Ishikawa (cell line): ENCODE measurements at regions not wholly inside any gene's neighbourhood (a gene's known extent, or its start where the extent isn't known, plus 50 kb on each side); places are given as distances from the start of the nearest gene placed in this dataset.

ENCODE experiments used
- CEBPB ChIP-seq: IDR thresholded peaks from 2 replicates; pipeline ENCODE4 v1.6.1; 2012
- CREB1 ChIP-seq: IDR thresholded peaks from 2 replicates; pipeline ENCODE4 v1.6.1; 2012; ENCODE audit warnings: low read depth
- EGR1 ChIP-seq: IDR thresholded peaks from 2 replicates; pipeline ENCODE4 v1.6.1; 2012
- EP300 ChIP-seq: IDR thresholded peaks from 2 replicates; pipeline ENCODE4 v1.6.1; 2012; ENCODE audit warnings: borderline replicate concordance
- FOXM1 ChIP-seq: IDR thresholded peaks from 2 replicates; pipeline ENCODE4 v1.6.1; 2012; ENCODE audit warnings: low read depth, borderline replicate concordance
- MAX ChIP-seq: IDR thresholded peaks from 2 replicates; pipeline ENCODE4 v1.6.1; 2012
- NFIC ChIP-seq: IDR thresholded peaks from 2 replicates; pipeline ENCODE4 v1.6.1; 2012
- RAD21 ChIP-seq: IDR thresholded peaks from 2 replicates; pipeline ENCODE4 v1.6.1; 2012; ENCODE audit warnings: low read depth
- TAF1 ChIP-seq: IDR thresholded peaks from 2 replicates; pipeline ENCODE4 v1.6.1; 2012; ENCODE audit warnings: low read depth, mild to moderate bottlenecking
- TCF12 ChIP-seq: IDR thresholded peaks from 2 replicates; pipeline ENCODE4 v1.6.1; 2012; ENCODE audit warnings: low read depth
- TEAD4 ChIP-seq: IDR thresholded peaks from 2 replicates; pipeline ENCODE4 v1.6.1; 2012
- YY1 ChIP-seq: IDR thresholded peaks from 2 replicates; pipeline ENCODE4 v1.6.1; 2012; ENCODE audit warnings: low read depth
- ZBTB7A ChIP-seq: IDR thresholded peaks from 2 replicates; pipeline ENCODE4 v1.6.1; 2012; ENCODE audit warnings: low read depth
- TF ChIP-seq, protein P1 (sequence below): IDR thresholded peaks from 2 replicates; pipeline ENCODE4 v1.6.1; 2012; ENCODE audit warnings: low read depth, mild to moderate bottlenecking
- TF ChIP-seq, protein P2 (sequence below): IDR thresholded peaks from 2 replicates; pipeline ENCODE4 v1.6.1; 2012

DNA sequence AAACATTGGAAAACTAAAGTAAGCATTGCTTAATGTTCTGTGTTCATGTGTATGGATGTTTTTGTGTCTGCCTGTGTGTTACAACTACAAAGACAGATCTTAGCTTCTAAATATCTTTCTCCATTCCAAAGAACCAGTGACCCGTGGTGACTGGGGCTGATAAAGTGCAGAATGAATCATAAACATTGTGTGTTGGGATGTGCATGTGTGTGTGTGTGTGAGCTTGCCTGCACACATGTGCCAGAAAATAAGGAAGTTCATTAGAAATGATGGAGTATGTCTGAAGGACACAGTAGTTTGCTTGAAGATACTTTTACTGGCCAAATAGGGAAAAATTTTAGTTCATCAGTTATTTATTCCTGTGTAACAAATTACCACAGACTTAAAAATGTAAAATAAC lies 756.6 kb upstream of the CELF4 start:
- no peak for TF ChIP-seq NFIC
- no peak for TF ChIP-seq RAD21
- no peak for TF ChIP-seq YY1
- TF ChIP-seq TAF1: no peak
- TF ChIP-seq TEAD4: no peak
- TF ChIP-seq FOXM1: no peak
- TF ChIP-seq, protein P1, sequence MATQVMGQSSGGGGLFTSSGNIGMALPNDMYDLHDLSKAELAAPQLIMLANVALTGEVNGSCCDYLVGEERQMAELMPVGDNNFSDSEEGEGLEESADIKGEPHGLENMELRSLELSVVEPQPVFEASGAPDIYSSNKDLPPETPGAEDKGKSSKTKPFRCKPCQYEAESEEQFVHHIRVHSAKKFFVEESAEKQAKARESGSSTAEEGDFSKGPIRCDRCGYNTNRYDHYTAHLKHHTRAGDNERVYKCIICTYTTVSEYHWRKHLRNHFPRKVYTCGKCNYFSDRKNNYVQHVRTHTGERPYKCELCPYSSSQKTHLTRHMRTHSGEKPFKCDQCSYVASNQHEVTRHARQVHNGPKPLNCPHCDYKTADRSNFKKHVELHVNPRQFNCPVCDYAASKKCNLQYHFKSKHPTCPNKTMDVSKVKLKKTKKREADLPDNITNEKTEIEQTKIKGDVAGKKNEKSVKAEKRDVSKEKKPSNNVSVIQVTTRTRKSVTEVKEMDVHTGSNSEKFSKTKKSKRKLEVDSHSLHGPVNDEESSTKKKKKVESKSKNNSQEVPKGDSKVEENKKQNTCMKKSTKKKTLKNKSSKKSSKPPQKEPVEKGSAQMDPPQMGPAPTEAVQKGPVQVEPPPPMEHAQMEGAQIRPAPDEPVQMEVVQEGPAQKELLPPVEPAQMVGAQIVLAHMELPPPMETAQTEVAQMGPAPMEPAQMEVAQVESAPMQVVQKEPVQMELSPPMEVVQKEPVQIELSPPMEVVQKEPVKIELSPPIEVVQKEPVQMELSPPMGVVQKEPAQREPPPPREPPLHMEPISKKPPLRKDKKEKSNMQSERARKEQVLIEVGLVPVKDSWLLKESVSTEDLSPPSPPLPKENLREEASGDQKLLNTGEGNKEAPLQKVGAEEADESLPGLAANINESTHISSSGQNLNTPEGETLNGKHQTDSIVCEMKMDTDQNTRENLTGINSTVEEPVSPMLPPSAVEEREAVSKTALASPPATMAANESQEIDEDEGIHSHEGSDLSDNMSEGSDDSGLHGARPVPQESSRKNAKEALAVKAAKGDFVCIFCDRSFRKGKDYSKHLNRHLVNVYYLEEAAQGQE: no peak
- no peak for TF ChIP-seq CREB1
- no peak for TF ChIP-seq MAX
- TF ChIP-seq, protein P2, sequence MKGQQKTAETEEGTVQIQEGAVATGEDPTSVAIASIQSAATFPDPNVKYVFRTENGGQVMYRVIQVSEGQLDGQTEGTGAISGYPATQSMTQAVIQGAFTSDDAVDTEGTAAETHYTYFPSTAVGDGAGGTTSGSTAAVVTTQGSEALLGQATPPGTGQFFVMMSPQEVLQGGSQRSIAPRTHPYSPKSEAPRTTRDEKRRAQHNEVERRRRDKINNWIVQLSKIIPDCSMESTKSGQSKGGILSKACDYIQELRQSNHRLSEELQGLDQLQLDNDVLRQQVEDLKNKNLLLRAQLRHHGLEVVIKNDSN: no peak

DNA sequence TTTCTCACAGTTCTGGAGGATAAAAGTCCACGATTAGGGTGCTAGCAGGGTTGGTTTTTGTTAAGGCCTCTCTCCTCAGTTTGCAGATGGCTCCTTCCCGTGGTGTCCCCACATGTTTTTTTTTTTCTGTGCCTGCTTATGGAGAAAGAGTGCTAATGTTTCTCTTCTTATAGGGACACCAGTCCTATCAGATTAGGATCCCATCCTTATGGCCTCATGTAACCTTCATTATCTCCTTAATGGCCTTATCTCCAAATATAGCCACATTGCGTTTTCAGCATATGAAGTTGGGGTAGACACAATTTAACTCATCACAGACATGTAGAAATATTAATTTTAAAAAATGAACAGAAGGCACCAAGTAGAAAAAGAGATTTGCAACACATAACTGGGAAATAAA lies 755.7 kb upstream of the CELF4 start:
- TF ChIP-seq CREB1 (no peak), TAF1 (no peak), TCF12 (no peak), CEBPB (no peak), YY1 (no peak), FOXM1 (no peak), EGR1 (no peak), EP300 (no peak), ZBTB7A (no peak), NFIC (no peak), TEAD4 (no peak), MAX (no peak), RAD21 (no peak)
- TF ChIP-seq, protein P1: no peak
- TF ChIP-seq, protein P2: no peak

DNA sequence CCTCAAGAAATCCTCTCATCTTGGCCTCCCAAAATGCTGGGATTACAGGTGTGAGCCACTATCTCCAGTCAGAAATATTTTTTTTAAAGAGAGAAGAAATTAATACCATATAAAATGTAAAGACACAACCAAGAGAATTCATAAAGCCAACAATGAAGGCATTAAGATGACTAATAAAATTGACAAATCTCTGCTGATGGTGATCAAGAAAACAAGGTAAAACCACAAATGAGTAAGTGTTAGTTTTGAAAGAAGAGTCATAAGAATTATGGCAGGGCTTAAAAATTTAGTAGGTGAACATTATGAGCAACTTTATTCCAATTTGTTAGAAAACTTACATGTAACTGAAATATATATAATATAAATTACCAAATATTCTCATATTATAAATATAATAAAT lies 752.8 kb upstream of the CELF4 start:
- TF ChIP-seq TCF12 (no peak), YY1 (no peak), TAF1 (no peak), TEAD4 (no peak), FOXM1 (no peak), RAD21 (no peak), CEBPB (no peak), CREB1 (no peak), EP300 (no peak), EGR1 (no peak), NFIC (no peak), MAX (no peak), ZBTB7A (no peak)
- TF ChIP-seq, protein P1: no peak
- TF ChIP-seq, protein P2: no peak

- TF ChIP-seq FOXM1: no peak
- no peak for TF ChIP-seq TEAD4
- TF ChIP-seq, protein P2: no peak
- no peak for TF ChIP-seq EP300
- TF ChIP-seq, protein P1: no peak
- no peak for TF ChIP-seq ZBTB7A
- TF ChIP-seq CEBPB: no peak
- TF ChIP-seq NFIC: no peak
- TF ChIP-seq EGR1: no peak
- no peak for TF ChIP-seq TCF12
- TF ChIP-seq CREB1: no peak
- TF ChIP-seq MAX: no peak
- no peak for TF ChIP-seq RAD21
- TF ChIP-seq TAF1: no peak
- TF ChIP-seq YY1: no peak
These were observed 748.2 kb upstream of the CELF4 start for GRCh38 chr18:38313831-38314230.
